Panc1 (cell line): ENCODE measurements at regions not wholly inside any gene's neighbourhood (a gene's known extent, or its start where the extent isn't known, plus 50 kb on each side); places are given as distances from the start of the nearest gene placed in this dataset.

Source experiments
- CTCF ChIP-seq: fragments of 450-650 bp; IDR thresholded peaks from 2 replicates; pipeline ENCODE4 v1.5.1; 2017; ENCODE audit warnings: mild to moderate bottlenecking
- POLR2AphosphoS5 ChIP-seq: IDR thresholded peaks from 2 replicates; pipeline ENCODE4 v1.6.1; 2012; ENCODE audit warnings: mild to moderate bottlenecking, low read depth, low read length, moderate library complexity

DNA sequence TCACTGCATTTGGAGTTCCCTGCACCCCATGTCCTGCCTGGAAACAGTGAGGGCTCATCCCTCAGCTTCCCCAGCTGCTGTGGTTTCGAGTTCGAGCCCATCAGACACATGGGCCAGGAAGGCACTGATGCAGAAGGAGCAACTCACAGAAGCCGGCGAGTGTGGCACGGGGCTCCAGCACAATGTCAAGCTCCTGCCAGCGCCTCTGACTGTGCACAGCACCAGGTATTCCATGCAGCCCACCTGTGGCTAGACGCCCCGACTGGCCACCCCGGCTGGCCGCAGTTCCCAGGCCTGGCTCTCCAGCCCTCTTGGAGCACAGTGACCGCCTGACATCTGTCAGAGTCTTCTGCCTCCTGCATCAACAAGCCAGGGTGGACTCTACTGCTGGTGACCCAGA is 419.4 kb downstream of the SHANK2 start:
- TF ChIP-seq CTCF: no peak
- TF ChIP-seq POLR2AphosphoS5: no peak
